ENCODE measurements at regions not wholly inside any gene's neighbourhood (a gene's known extent, or its start where the extent isn't known, plus 50 kb on each side); places are given as distances from the start of the nearest gene placed in this dataset.

GRCh38 chr14:71863049-71863448, 69.2 kb upstream of the RGS6 start:
- H3K9me3 Mint-ChIP-seq: peaks cover 8% of the 10 kb centered on the region; the same call in 1 of the 3 replicates

More at GRCh38 chr14:71863049-71863448, 69.2 kb upstream of the RGS6 start:
- Mint-ChIP-seq H3K4me1 (no peaks in the 10 kb centered on the region), H3K27ac (no peak overlapping the region), H3K4me3 (no peak overlapping the region), H3K27me3 (ENCODE audit: insufficient read depth, low read depth, poor library complexity) (peaks cover 5% of the 10 kb centered on the region), H3K36me3 (ENCODE audit: low read depth) (no peaks in the 10 kb centered on the region)
- no peaks in the 10 kb centered on the region for H3F3A ChIP-seq (replicated peaks; ENCODE audit: low read depth)
- H3K9me2 ChIP-seq (ENCODE audit: insufficient read depth): peaks cover 4% of the 10 kb centered on the region; the same call in 1 of the 2 replicates
- DNase-seq (ENCODE audit: low spot score) (no peak), ATAC-seq (no peak)
- H3K27ac ChIP-seq (ENCODE audit: low read depth): no peak overlapping the region
- no peaks in the 10 kb centered on the region for H3K36me3 ChIP-seq (ENCODE audit: insufficient read depth)
- H3K4me1 ChIP-seq (ENCODE audit: insufficient read depth): no peaks in the 10 kb centered on the region
- H4K20me1 ChIP-seq (replicated peaks; ENCODE audit: insufficient read depth): no peaks in the 10 kb centered on the region
- no peak for TF ChIP-seq ETS1 (IDR thresholded peaks at IDR 0.05)
- no peak for TF ChIP-seq STAT1 (IDR thresholded peaks at IDR 0.05; ENCODE audit: unreplicated experiment)
- no peak for TF ChIP-seq REST (IDR thresholded peaks at IDR 0.05; ENCODE audit: unreplicated experiment)
- peak in 1 of 2 experiments; percentile 21; a peak in 1 of 4 replicates for TF ChIP-seq CTCF (conservative IDR thresholded peaks at IDR 0.05; ENCODE audit: low read depth in 2 of 2)
- no peak overlapping the region for H3K4me3 ChIP-seq
- no peaks in the 10 kb centered on the region for H3K27me3 ChIP-seq (ENCODE audit: insufficient read depth)
- H3K4me2 ChIP-seq: no peak overlapping the region
- no peak overlapping the region for H2AFZ ChIP-seq
- H3K79me2 ChIP-seq (replicated peaks; ENCODE audit: insufficient read depth): no peaks in the 10 kb centered on the region

Data from GM23338 (cell line).